ENCODE measurements at regions not wholly inside any gene's neighbourhood (a gene's known extent, or its start where the extent isn't known, plus 50 kb on each side); places are given as distances from the start of the nearest gene placed in this dataset.

DNA sequence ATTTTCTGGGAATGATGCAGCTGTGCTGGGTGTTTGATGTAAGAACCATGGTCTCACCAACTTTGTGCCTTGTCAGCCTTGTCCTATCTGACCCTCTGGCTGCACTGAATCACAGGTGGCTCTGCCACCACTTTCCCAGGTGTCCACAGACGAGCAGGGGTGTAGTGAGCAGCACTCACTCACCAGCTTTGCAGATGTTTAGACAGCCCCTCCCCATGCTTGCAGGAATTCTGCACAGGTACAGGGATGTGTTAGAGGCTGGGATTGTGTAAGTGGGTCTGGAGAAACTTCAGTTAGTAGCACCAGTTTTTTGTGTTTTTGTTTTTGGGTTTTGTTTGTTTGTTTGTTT, 88.2 kb upstream of the NAA20 start:
- Histone ChIP-seq H3K27me3 (ENCODE audit: insufficient read depth, low read depth) (no peaks in the 10 kb centered on the region), H2AFZ (ENCODE audit: low read depth) (no peak overlapping the region), H4K20me1 (ENCODE audit: insufficient read depth) (no peaks in the 10 kb centered on the region), H3K9ac (no peak overlapping the region), H3K36me3 (ENCODE audit: insufficient read depth) (no peaks in the 10 kb centered on the region), H3K79me2 (ENCODE audit: insufficient read depth, low read depth) (no peaks in the 10 kb centered on the region), H3K27ac (no peak overlapping the region), H3K4me3 (IDR thresholded peaks at IDR 0.05; ENCODE audit: insufficient read depth, low read depth, low read length) (no peak overlapping the region), H3K4me1 (ENCODE audit: low read depth, poor library complexity, severe bottlenecking) (no peaks in the 10 kb centered on the region), H3K4me2 (no peak overlapping the region)
- TF ChIP-seq, protein P1, sequence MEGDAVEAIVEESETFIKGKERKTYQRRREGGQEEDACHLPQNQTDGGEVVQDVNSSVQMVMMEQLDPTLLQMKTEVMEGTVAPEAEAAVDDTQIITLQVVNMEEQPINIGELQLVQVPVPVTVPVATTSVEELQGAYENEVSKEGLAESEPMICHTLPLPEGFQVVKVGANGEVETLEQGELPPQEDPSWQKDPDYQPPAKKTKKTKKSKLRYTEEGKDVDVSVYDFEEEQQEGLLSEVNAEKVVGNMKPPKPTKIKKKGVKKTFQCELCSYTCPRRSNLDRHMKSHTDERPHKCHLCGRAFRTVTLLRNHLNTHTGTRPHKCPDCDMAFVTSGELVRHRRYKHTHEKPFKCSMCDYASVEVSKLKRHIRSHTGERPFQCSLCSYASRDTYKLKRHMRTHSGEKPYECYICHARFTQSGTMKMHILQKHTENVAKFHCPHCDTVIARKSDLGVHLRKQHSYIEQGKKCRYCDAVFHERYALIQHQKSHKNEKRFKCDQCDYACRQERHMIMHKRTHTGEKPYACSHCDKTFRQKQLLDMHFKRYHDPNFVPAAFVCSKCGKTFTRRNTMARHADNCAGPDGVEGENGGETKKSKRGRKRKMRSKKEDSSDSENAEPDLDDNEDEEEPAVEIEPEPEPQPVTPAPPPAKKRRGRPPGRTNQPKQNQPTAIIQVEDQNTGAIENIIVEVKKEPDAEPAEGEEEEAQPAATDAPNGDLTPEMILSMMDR (conservative IDR thresholded peaks at IDR 0.05; ENCODE audit: low read depth, low read length) = no peak

DNA sequence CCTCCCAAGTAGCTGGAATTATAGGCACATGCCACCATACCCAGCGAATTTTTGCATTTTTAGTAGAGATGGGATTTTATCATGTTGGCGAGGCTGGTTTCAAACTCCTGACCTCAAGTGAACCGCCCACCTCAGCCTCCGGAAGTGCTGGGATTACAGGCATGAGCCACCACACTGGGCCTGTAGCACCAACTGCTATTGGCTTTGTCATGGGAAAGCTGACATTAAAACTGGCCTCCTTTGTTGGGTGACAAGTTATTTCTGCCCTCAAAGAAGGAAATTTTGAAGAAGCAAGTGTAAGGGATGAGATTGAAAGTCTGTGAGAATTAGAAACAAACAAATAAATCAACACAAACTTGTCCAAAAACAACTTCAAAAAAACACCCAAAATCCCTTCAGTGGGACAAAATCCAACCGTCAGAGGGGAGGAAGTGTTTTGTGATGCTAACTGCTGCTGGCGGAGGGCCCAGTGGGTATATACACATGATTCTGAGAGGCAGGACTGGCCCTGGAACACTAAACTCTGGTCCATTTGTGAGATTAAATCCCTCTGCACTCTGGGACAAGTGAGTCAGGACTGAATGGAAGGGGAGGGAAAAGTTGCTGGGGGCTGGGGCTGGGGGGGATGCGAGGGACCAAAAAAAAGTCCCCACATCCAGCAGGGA, 87.5 kb upstream of the NAA20 start:
- no peak overlapping the region for H3K4me2 ChIP-seq
- TF ChIP-seq, protein P1 (conservative IDR thresholded peaks at IDR 0.05; ENCODE audit: low read depth, low read length) = no peak
- H3K4me3 ChIP-seq (IDR thresholded peaks at IDR 0.05; ENCODE audit: insufficient read depth, low read depth, low read length) = no peak overlapping the region
- H4K20me1 ChIP-seq (ENCODE audit: insufficient read depth) = no peaks in the 10 kb centered on the region
- H3K27ac ChIP-seq = no peak overlapping the region
- no peaks in the 10 kb centered on the region for H3K79me2 ChIP-seq (ENCODE audit: insufficient read depth, low read depth)
- H3K4me1 ChIP-seq (ENCODE audit: low read depth, poor library complexity, severe bottlenecking) = no peaks in the 10 kb centered on the region
- no peak overlapping the region for H3K9ac ChIP-seq
- H3K27me3 ChIP-seq (ENCODE audit: insufficient read depth, low read depth) = no peaks in the 10 kb centered on the region
- no peak overlapping the region for H2AFZ ChIP-seq (ENCODE audit: low read depth)
- no peaks in the 10 kb centered on the region for H3K36me3 ChIP-seq (ENCODE audit: insufficient read depth)

DNA sequence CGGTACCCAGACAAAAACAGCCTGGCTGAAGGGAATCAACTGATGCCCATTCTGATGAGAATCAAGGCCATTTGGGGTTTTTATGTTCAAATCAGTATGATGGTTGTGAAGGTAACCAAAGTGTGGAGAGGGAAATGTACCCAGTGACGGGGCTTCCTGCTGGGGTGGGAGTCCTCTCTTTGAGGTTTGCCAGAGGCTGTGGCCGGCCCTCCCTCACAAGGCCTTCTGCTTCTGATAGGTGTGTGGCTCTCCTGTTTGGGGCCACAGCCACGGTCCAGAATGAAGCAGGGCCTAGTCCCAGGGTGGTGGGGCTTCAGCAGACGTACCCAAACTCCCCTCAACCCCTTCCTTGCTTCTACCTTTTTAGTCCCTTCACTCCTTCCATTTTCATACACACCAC, 86.7 kb upstream of the NAA20 start:
- TF ChIP-seq, protein P1 (conservative IDR thresholded peaks at IDR 0.05; ENCODE audit: low read depth, low read length) = no peak
- no peak overlapping the region for H3K4me3 ChIP-seq (IDR thresholded peaks at IDR 0.05; ENCODE audit: insufficient read depth, low read depth, low read length)
- no peaks in the 10 kb centered on the region for H3K27me3 ChIP-seq (ENCODE audit: insufficient read depth, low read depth)
- H3K27ac ChIP-seq = no peak overlapping the region
- H4K20me1 ChIP-seq (ENCODE audit: insufficient read depth) = no peaks in the 10 kb centered on the region
- H3K4me2 ChIP-seq = no peak overlapping the region
- H3K9ac ChIP-seq = no peak overlapping the region
- H3K79me2 ChIP-seq (ENCODE audit: insufficient read depth, low read depth) = no peaks in the 10 kb centered on the region
- no peaks in the 10 kb centered on the region for H3K4me1 ChIP-seq (ENCODE audit: low read depth, poor library complexity, severe bottlenecking)
- no peak overlapping the region for H2AFZ ChIP-seq (ENCODE audit: low read depth)
- H3K36me3 ChIP-seq (ENCODE audit: insufficient read depth) = no peaks in the 10 kb centered on the region

DNA sequence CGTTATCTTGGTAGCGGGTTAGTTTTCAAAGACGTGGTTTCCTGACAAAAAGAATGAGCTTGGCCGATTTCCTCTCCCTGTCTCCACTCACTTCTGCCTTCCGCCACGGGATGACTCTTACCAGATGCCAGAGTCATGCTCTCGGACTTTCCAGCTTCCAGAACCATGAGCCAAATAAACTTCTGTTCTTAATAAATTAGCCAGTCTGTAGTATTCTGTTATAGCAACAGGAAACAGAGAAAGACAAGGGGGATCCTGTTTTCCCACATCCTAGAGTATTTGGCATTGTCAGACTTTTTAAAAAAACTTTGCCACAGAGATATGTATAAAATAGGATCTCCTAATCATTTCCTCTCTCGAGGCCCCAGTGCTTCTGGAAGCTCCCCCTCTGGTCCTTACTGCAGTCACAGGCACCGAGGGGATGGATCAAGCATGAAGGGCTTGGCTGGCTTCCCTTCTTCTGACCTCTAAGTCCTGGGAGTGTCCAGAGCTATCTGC, 84.9 kb upstream of the NAA20 start:
- TF ChIP-seq, protein P1 (conservative IDR thresholded peaks at IDR 0.05; ENCODE audit: low read depth, low read length) = no peak
- H3K79me2 ChIP-seq (ENCODE audit: insufficient read depth, low read depth) = no peaks in the 10 kb centered on the region
- no peaks in the 10 kb centered on the region for H4K20me1 ChIP-seq (ENCODE audit: insufficient read depth)
- H3K27ac ChIP-seq = no peak overlapping the region
- H3K36me3 ChIP-seq (ENCODE audit: insufficient read depth) = no peaks in the 10 kb centered on the region
- H3K27me3 ChIP-seq (ENCODE audit: insufficient read depth, low read depth) = no peaks in the 10 kb centered on the region
- H3K9ac ChIP-seq = no peak overlapping the region
- H3K4me1 ChIP-seq (ENCODE audit: low read depth, poor library complexity, severe bottlenecking) = peaks cover 3% of the 10 kb centered on the region
- no peak overlapping the region for H2AFZ ChIP-seq (ENCODE audit: low read depth)
- no peak overlapping the region for H3K4me2 ChIP-seq
- H3K4me3 ChIP-seq (IDR thresholded peaks at IDR 0.05; ENCODE audit: insufficient read depth, low read depth, low read length) = no peak overlapping the region

All from KMS-11 (cell line).